A549 (cell line): ENCODE measurements at regions not wholly inside any gene's neighbourhood (a gene's known extent, or its start where the extent isn't known, plus 50 kb on each side); places are given as distances from the start of the nearest gene placed in this dataset.

Experiments
- ATAC-seq, 2 experiments: fragments of 200-7000 bp in 1 of 2; fragments of >200 bp in 1 of 2; cut with Nextera tagmentation in 1 of 2; cut with Tn5 transposase in 1 of 2; 3 replicates each; pipeline versions ENCODE4 v1.8.0 to v1.9.1; 2018 to 2020; ENCODE audit warnings: mild to moderate bottlenecking in 1 of 2, moderate library complexity in 1 of 2
- CTCF ChIA-PET: fragments of 300-600 bp; sonication (Branson Sonifier 250); formaldehyde crosslinking; extraction: SDS; loops from one replicate; lab custom pipeline; 2021; ENCODE audit warnings: antibody characterized with exemption, inconsistent platforms; lab: Yijun Ruan, JAX
- POLR2A ChIA-PET: fragments of 350-600 bp; formaldehyde crosslinking; extraction: SDS; loops from one replicate; lab custom pipeline; 2021; ENCODE audit warnings: antibody characterized with exemption, inconsistent platforms; lab: Yijun Ruan, JAX
- DNase-seq, 2 experiments: peaks; one replicate each; pipeline versions ENCODE4 v3.0.0 to v3.0.0-alpha.2; 2011 to 2016; ENCODE audit warnings: low read depth in 1 of 2, low spot score in 1 of 2
- FAIRE-seq: peaks from 2 replicates; lab custom pipeline; 2011; peaks lifted over from hg19 to GRCh38; lab: Jason Lieb, UNC
- H3K27ac ChIP-seq, 2 experiments: fragments of >200 bp; sonication (Bioruptor Twin); formaldehyde crosslinking; 3 replicates each; pipeline ENCODE4 v1.5.1; 2016 to 2017
- H3K4me1 ChIP-seq: fragments of >200 bp; sonication (Bioruptor Twin); formaldehyde crosslinking; 3 replicates; pipeline ENCODE4 v1.6.1; 2016
- H3K4me2 ChIP-seq: fragments of >200 bp; sonication (Bioruptor Twin); formaldehyde crosslinking; 3 replicates; pipeline ENCODE4 v1.6.1; 2016
- H3K4me3 ChIP-seq: fragments of >200 bp; sonication (Bioruptor Twin); formaldehyde crosslinking; 3 replicates; pipeline ENCODE4 v1.5.1; 2016
- H3K9me3 ChIP-seq: fragments of >200 bp; sonication (Bioruptor Twin); formaldehyde crosslinking; 3 replicates; pipeline ENCODE4 v1.6.1; 2016
- CBX2 ChIP-seq: fragments of 200-600 bp; sonication (generic); IDR thresholded peaks from 2 replicates; pipeline ENCODE4 v1.6.1; 2016; ENCODE audit warnings: low read depth, mild to moderate bottlenecking, borderline replicate concordance
- CBX8 ChIP-seq: fragments of 200-600 bp; sonication (generic); IDR thresholded peaks from 2 replicates; pipeline ENCODE4 v1.6.1; 2016
- CEBPB ChIP-seq, 2 experiments: fragments of >200 bp in 1 of 2; sonication (Bioruptor Twin) in 1 of 2; formaldehyde crosslinking in 1 of 2; IDR thresholded peaks; 2 replicates each; pipeline ENCODE4 v1.6.1; 2012 to 2016
- CHD4 ChIP-seq: fragments of 200-600 bp; sonication (generic); IDR thresholded peaks from 2 replicates; pipeline ENCODE4 v1.6.1; 2016; ENCODE audit warnings: antibody characterized with exemption, mild to moderate bottlenecking, borderline replicate concordance
- EHMT2 ChIP-seq: fragments of 200-600 bp; sonication (generic); IDR thresholded peaks from 2 replicates; pipeline ENCODE4 v1.6.1; 2016; ENCODE audit warnings: antibody characterized with exemption, low read depth, mild to moderate bottlenecking, moderate library complexity
- HOXB13 ChIP-seq: fragments of 250-450 bp; sonication (Bioruptor Pico); IDR thresholded peaks from 2 replicates; pipeline ENCODE4 v1.5.0; 2020; ENCODE audit warnings: low read depth, mild to moderate bottlenecking, moderate library complexity
- HOXB5 ChIP-seq: fragments of 250-450 bp; sonication (Bioruptor Pico); IDR thresholded peaks from 2 replicates; pipeline ENCODE4 v1.5.0; 2020; ENCODE audit warnings: mild to moderate bottlenecking, moderate library complexity
- KDM5A ChIP-seq: fragments of 200-600 bp; sonication (generic); IDR thresholded peaks from 2 replicates; pipeline ENCODE4 v1.6.1; 2016; ENCODE audit warnings: antibody characterized with exemption, mild to moderate bottlenecking
- RARB ChIP-seq: fragments of 250-450 bp; sonication (Bioruptor Pico); IDR thresholded peaks from 2 replicates; pipeline ENCODE4 v1.8.0; 2021; ENCODE audit warnings: mild to moderate bottlenecking, moderate library complexity
- SREBF2 ChIP-seq: fragments of 450-650 bp; IDR thresholded peaks from 2 replicates; pipeline ENCODE4 v1.6.1; 2014; ENCODE audit warnings: mild to moderate bottlenecking, moderate library complexity
- TFCP2L1 ChIP-seq: fragments of 250-450 bp; sonication (Bioruptor Pico); IDR thresholded peaks from 2 replicates; pipeline ENCODE4 v1.5.0; 2021; ENCODE audit warnings: mild to moderate bottlenecking
- ZC3H11A ChIP-seq: fragments of 450-650 bp; IDR thresholded peaks from 2 replicates; pipeline ENCODE4 v1.6.1; 2014; ENCODE audit warnings: antibody characterized with exemption, mild to moderate bottlenecking
- ZFP36 ChIP-seq: fragments of 450-650 bp; IDR thresholded peaks from 2 replicates; pipeline ENCODE4 v1.6.1; 2014; ENCODE audit warnings: borderline replicate concordance; ENCODE audit not compliant: partially characterized antibody
- WGBS: methylation state at CpG from one replicate; pipeline ENCODE4 v1.1.6; 2017; ENCODE audit errors: missing lambda C conversion rate; 5-methylcytosine and 5-hydroxymethylcytosine counted together
- TF ChIP-seq, protein P1 (sequence below): fragments of >200 bp; sonication (Bioruptor Twin); formaldehyde crosslinking; IDR thresholded peaks from 2 replicates; pipeline ENCODE4 v1.6.1; 2016
- TF ChIP-seq, protein P2 (sequence below): IDR thresholded peaks from 2 replicates; pipeline ENCODE4 v1.6.1; 2012; ENCODE audit warnings: low read depth, borderline replicate concordance
- TF ChIP-seq, protein P3 (sequence below): fragments of 150-350 bp; IDR thresholded peaks from 2 replicates; pipeline ENCODE4 v1.6.1; 2014; ENCODE audit warnings: low read depth, mild to moderate bottlenecking, low read length
- TF ChIP-seq, protein P4 (sequence below): fragments of 450-650 bp; IDR thresholded peaks from 2 replicates; pipeline ENCODE4 v1.6.1; 2014; ENCODE audit warnings: antibody characterized with exemption
- TF ChIP-seq, protein P5 (sequence below): fragments of 200-600 bp; sonication (generic); IDR thresholded peaks from 2 replicates; pipeline ENCODE4 v1.6.1; 2016; ENCODE audit warnings: antibody characterized with exemption, mild to moderate bottlenecking, moderate library complexity

DNA sequence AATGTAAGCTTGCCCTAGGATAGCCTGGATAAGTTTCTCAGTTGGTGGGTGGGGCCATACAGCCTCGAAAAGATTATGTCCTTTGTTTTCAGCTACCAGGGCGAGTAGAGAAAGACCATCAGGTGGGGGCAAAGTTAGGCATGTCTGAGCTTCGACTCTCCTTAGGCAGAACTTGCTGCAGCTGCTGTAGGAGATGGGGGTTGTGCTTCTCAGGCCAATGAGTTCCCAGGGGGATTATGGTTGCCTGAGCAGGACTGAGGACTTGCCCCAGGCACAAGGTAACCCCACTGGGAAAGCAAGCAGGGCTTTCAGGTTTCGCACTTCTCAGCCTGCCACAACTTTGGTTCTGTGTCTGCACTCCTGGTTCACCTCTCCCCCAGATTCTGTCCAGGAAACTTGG, 173.4 kb upstream of the SESN3 start:
- CTCF ChIA-PET: no interaction called here
- TF ChIP-seq HOXB5: no peak
- TF ChIP-seq, protein P1, sequence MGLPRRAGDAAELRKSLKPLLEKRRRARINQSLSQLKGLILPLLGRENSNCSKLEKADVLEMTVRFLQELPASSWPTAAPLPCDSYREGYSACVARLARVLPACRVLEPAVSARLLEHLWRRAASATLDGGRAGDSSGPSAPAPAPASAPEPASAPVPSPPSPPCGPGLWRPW: no peak
- TF ChIP-seq, all 56 proteins: peak for 0
- WGBS: 26% methylated on average over 4 of the region's 4 CpGs
- Histone ChIP-seq H3K9me3 (no peaks in the 10 kb centered on the region), H3K4me3 (no peak overlapping the region), H3K27ac (no peak overlapping the region), H3K4me1 (no peaks in the 10 kb centered on the region), H3K4me2 (no peak overlapping the region)
- FAIRE-seq (no peak), ATAC-seq (no peak), DNase-seq (no peak)
- POLR2A ChIA-PET: no interaction called here

DNA sequence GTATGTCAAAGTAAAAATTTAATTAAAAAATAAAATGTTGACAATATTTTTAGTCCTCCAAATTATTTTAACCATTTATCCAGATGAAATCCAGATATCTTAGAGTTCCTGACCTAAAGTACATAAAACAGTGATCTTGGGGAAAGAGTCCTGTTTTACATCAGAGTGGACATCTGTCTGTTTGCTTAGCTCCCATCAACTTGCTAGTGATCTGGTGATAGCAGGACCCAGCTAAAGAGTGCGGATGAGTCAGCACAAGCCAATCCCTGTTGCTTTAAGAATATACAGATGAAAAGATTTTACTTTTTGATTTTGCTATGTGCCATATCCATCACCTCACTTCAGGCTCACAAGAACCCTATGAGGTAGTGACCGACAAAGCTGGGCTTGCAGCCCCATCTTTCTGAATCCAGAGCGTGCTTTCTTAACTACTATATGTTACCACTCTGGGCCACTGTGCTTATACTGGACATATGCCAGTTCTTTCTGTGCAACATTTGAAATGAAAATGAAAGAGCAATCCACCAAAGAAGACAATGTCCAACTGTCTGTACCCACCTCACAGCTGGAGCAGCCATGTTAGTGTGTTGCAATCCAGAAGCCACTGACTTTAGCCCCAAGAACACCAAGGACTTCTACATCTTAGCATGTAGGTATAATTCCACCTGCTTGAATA, 167.6 kb upstream of the SESN3 start:
- no peaks in the 10 kb centered on the region for H3K4me1 ChIP-seq
- H3K9me3 ChIP-seq: no peaks in the 10 kb centered on the region
- ChIA-PET POLR2A (no interaction called here), CTCF (no interaction called here)
- WGBS: 71% methylated on average over 3 of the region's 3 CpGs
- peak in 1 of 2 experiments; percentile 26 for DNase-seq
- peak in 1 of 2 experiments; percentile 43; a peak in 1 of 6 replicates for ATAC-seq
- H3K27ac ChIP-seq: no peak overlapping the region; a peak in 1 of 6 replicates
- peak overlapping the region; percentile 30; the same call in 2 of the 3 replicates for H3K4me2 ChIP-seq
- TF ChIP-seq CEBPB (IDR thresholded peaks at IDR 0.05) (peak in 1 of 2 experiments; percentile 22; a peak in 1 of 4 replicates), CBX2 (no peak)
- H3K4me3 ChIP-seq: no peak overlapping the region
- FAIRE-seq: no peak

DNA sequence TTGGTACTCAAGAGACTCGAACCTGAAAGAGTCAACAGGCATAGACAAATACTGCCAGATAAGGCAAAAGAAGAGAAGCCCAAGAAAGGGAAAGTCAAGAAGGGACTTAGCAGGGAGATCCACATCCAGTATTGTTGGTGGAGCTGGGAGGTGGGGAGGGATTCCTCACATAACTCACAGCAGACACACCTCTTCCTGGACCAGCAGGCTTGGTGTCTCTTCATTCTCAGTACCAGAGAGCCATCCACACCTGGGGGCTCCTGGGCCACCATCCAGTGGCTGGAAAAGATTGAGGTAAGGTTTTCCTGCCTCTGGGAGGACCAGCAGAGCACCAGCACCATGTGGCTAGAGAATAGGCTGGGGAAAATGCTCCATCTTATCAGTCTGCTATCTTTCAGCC, 161.6 kb upstream of the SESN3 start:
- Histone ChIP-seq H3K9me3 (no peaks in the 10 kb centered on the region), H3K4me3 (no peak overlapping the region), H3K4me1 (no peaks in the 10 kb centered on the region), H3K4me2 (no peak overlapping the region)
- 6% methylated on average over 1 of the region's 1 CpG for WGBS
- ATAC-seq (no peak), FAIRE-seq (no peak)
- ChIA-PET POLR2A (no interaction called here), CTCF (no interaction called here)
- no peak for TF ChIP-seq KDM5A
- no peak for TF ChIP-seq ZC3H11A
- TF ChIP-seq, protein P2, sequence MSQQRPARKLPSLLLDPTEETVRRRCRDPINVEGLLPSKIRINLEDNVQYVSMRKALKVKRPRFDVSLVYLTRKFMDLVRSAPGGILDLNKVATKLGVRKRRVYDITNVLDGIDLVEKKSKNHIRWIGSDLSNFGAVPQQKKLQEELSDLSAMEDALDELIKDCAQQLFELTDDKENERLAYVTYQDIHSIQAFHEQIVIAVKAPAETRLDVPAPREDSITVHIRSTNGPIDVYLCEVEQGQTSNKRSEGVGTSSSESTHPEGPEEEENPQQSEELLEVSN: no peak
- no peak for TF ChIP-seq RARB (CRISPR knock-in tag)
- no peak for TF ChIP-seq EHMT2
- TF ChIP-seq, protein P3, sequence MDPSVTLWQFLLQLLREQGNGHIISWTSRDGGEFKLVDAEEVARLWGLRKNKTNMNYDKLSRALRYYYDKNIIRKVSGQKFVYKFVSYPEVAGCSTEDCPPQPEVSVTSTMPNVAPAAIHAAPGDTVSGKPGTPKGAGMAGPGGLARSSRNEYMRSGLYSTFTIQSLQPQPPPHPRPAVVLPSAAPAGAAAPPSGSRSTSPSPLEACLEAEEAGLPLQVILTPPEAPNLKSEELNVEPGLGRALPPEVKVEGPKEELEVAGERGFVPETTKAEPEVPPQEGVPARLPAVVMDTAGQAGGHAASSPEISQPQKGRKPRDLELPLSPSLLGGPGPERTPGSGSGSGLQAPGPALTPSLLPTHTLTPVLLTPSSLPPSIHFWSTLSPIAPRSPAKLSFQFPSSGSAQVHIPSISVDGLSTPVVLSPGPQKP: no peak
- TF ChIP-seq ZFP36: no peak
- TF ChIP-seq, protein P4, sequence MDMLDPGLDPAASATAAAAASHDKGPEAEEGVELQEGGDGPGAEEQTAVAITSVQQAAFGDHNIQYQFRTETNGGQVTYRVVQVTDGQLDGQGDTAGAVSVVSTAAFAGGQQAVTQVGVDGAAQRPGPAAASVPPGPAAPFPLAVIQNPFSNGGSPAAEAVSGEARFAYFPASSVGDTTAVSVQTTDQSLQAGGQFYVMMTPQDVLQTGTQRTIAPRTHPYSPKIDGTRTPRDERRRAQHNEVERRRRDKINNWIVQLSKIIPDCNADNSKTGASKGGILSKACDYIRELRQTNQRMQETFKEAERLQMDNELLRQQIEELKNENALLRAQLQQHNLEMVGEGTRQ: no peak
- no peak for TF ChIP-seq SREBF2
- TF ChIP-seq, protein P5, sequence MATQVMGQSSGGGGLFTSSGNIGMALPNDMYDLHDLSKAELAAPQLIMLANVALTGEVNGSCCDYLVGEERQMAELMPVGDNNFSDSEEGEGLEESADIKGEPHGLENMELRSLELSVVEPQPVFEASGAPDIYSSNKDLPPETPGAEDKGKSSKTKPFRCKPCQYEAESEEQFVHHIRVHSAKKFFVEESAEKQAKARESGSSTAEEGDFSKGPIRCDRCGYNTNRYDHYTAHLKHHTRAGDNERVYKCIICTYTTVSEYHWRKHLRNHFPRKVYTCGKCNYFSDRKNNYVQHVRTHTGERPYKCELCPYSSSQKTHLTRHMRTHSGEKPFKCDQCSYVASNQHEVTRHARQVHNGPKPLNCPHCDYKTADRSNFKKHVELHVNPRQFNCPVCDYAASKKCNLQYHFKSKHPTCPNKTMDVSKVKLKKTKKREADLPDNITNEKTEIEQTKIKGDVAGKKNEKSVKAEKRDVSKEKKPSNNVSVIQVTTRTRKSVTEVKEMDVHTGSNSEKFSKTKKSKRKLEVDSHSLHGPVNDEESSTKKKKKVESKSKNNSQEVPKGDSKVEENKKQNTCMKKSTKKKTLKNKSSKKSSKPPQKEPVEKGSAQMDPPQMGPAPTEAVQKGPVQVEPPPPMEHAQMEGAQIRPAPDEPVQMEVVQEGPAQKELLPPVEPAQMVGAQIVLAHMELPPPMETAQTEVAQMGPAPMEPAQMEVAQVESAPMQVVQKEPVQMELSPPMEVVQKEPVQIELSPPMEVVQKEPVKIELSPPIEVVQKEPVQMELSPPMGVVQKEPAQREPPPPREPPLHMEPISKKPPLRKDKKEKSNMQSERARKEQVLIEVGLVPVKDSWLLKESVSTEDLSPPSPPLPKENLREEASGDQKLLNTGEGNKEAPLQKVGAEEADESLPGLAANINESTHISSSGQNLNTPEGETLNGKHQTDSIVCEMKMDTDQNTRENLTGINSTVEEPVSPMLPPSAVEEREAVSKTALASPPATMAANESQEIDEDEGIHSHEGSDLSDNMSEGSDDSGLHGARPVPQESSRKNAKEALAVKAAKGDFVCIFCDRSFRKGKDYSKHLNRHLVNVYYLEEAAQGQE: no peak
- TF ChIP-seq TFCP2L1 (CRISPR knock-in tag): no peak
- TF ChIP-seq CBX8: no peak
- TF ChIP-seq HOXB13: no peak
- TF ChIP-seq CEBPB (IDR thresholded peaks at IDR 0.05): no peak
- TF ChIP-seq CBX2: no peak
- no peak for TF ChIP-seq CHD4
- TF ChIP-seq, all 56 proteins: peak for 0
- DNase-seq: no peak
- no peak overlapping the region for H3K27ac ChIP-seq
